Tibial artery (tissue), 4 donors: ENCODE measurements at regions not wholly inside any gene's neighbourhood (a gene's known extent, or its start where the extent isn't known, plus 50 kb on each side); places are given as distances from the start of the nearest gene placed in this dataset.
"Not testable (repeated sequence)": the region's sequence is repeated elsewhere in the genome, so short reads cannot be mapped to it uniquely, and the experiment has no call there.

ENCODE experiments used
- DNase-seq, 2 donors: peaks; one replicate each; pipeline ENCODE4 v3.0.0-alpha.2; 2019
- H3K27ac ChIP-seq, 2 donors: fragments of 200-600 bp; sonication (generic) in 1 of 2; 1 replicate in 1 of 2; 2 replicates in 1 of 2; pipeline ENCODE4 v1.5.1; 2018 to 2019; ENCODE audit warnings: mild to moderate bottlenecking in 1 of 2
- H3K27me3 ChIP-seq, 2 donors: fragments of 200-600 bp; sonication (generic) in 1 of 2; one replicate each; pipeline versions ENCODE4 v1.5.1 to v1.6.0; 2016 to 2019
- H3K36me3 ChIP-seq, 3 donors: fragments of 200-600 bp; sonication (generic) in 2 of 3; one replicate each; pipeline ENCODE4 v1.5.1; 2016 to 2019; ENCODE audit warnings: mild to moderate bottlenecking in 2 of 3
- H3K4me1 ChIP-seq, 4 donors: fragments of 200-600 bp; sonication (generic) in 2 of 4; 1 replicate in 3 of 4; 2 replicates in 1 of 4; pipeline ENCODE4 v1.5.1; 2016 to 2019
- H3K4me3 ChIP-seq, 2 donors: fragments of 200-600 bp; sonication (generic) in 1 of 2; 1 replicate in 1 of 2; 2 replicates in 1 of 2; pipeline ENCODE4 v1.5.1; 2018 to 2019; ENCODE audit warnings: mild to moderate bottlenecking in 2 of 2
- H3K9me3 ChIP-seq, 3 donors: fragments of 200-600 bp; sonication (generic) in 1 of 3; one replicate each; pipeline ENCODE4 v1.5.1; 2016 to 2019
- intact Hi-C: fragments of 100-400 bp; cut with DNase I; formaldehyde crosslinking; loops from one replicate; pipeline ENCODE4 v1.15.0; 2023; ENCODE audit warnings: low total_unique reads
- TF ChIP-seq, protein P1 (sequence below), 2 experiments: fragments of 200-600 bp in 1 of 2; fragments of 450-650 bp in 1 of 2; IDR thresholded peaks; one replicate each; pipeline ENCODE4 v1.5.1; 2017 to 2019; ENCODE audit warnings: antibody characterized with exemption in 2 of 2, mild to moderate bottlenecking in 1 of 2, moderate library complexity in 1 of 2

- Histone ChIP-seq H3K4me3 (no peak overlapping the region), H3K36me3 (no peaks in the 10 kb centered on the region), H3K27ac (no peak overlapping the region), H3K9me3 (peaks cover 0 to 5% (median 0%) of the 10 kb centered on the region in 3 donors), H3K27me3 (peaks cover 0 to 13% of the 10 kb centered on the region in 2 donors), H3K4me1 (no peaks in the 10 kb centered on the region)
- intact Hi-C loops, result no loop called here
- no peak for DNase-seq
- TF ChIP-seq, protein P1, sequence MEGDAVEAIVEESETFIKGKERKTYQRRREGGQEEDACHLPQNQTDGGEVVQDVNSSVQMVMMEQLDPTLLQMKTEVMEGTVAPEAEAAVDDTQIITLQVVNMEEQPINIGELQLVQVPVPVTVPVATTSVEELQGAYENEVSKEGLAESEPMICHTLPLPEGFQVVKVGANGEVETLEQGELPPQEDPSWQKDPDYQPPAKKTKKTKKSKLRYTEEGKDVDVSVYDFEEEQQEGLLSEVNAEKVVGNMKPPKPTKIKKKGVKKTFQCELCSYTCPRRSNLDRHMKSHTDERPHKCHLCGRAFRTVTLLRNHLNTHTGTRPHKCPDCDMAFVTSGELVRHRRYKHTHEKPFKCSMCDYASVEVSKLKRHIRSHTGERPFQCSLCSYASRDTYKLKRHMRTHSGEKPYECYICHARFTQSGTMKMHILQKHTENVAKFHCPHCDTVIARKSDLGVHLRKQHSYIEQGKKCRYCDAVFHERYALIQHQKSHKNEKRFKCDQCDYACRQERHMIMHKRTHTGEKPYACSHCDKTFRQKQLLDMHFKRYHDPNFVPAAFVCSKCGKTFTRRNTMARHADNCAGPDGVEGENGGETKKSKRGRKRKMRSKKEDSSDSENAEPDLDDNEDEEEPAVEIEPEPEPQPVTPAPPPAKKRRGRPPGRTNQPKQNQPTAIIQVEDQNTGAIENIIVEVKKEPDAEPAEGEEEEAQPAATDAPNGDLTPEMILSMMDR (IDR thresholded peaks at IDR 0.05), result no peak
These were observed 1493.5 kb upstream of the DEFB115 start for GRCh38 chr20:29763821-29764511.

DNA sequence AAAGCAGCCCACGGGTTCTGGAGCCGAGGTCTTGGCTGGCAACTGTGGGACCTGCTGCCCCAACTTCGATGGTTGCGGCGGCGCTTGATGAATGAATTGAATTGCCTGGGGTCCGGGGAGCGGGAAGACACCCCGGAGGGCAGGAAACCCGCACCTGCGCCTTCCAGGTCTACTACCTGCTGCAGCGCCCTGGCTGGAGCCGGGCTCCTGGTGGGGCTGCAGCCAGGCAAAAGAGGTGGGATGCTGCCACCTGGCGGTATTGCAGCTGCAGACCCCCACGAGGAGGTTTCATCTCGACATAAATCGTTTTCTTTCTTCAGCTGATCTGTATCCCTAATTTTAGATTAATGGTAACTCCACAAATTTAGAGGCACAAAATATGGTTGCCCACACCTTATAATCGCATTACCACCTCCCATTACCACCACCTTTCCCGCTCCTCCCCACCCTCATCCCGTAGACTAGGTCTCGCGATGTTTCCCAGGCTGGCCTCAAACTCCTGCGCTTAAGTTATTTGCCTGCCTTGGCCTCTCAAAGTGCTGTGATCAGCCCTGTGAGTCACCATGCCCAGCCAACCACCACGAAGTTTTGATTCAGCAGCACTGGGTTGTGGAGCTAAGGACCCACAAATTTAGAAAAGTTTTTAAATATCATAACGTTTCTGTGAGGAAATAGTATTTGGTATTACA is 1492.4 kb upstream of the DEFB115 start:
- DNase-seq, H3K4me1 ChIP-seq, H3K9me3 ChIP-seq, H3K4me3 ChIP-seq, H3K36me3 ChIP-seq, H3K27ac ChIP-seq, intact Hi-C loops: not testable (repeated sequence)
- TF ChIP-seq, protein P1 (IDR thresholded peaks at IDR 0.05), result peak in 1 of 2 experiments; percentile 22
- H3K27me3 ChIP-seq, result peaks cover 0 to 13% of the 10 kb centered on the region in 2 donors

DNA sequence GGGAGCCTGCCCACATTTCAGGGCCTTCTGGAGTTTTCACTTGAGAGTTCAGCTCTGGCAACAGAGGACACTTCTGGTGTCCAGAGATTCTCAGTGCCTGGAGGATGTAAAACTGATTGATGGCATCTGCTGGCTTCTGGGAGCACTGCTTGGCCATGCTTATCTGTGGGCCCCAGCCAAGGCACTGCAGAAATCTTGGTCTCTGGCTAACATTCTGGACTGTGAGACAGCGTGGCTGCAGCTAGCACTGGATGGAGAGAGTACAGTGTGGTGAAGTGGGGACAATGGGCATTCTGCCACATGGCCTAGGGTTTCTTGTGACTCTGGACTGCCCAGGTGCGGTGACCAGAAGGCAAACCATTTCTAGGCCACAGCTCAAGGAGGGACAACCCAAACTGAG is 1479.4 kb upstream of the DEFB115 start:
- H3K4me3 ChIP-seq, H3K4me1 ChIP-seq, H3K36me3 ChIP-seq, DNase-seq, H3K27me3 ChIP-seq, H3K9me3 ChIP-seq, H3K27ac ChIP-seq, intact Hi-C loops: not testable (repeated sequence)

DNA sequence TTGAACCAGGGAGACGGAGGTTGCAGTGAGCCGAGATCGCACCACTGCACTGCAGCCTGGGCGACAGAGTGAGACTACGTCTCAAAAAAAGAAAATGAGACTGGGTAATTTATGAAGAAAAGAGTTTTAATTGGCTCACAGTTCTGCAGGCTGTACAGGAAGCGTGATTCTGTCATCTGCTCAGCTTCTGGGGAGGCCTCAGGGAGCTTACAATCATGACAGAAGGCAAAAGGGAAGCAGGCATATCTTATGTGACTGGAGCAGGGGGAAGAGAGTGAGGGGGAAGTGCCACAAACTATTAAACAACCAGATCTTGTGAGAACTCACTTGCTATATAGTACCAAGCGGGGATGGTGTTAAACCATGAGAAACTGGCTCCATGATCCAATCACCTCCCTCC is 1476.2 kb upstream of the DEFB115 start:
- H3K4me1 ChIP-seq, DNase-seq, H3K36me3 ChIP-seq, H3K4me3 ChIP-seq, H3K27ac ChIP-seq, H3K9me3 ChIP-seq, H3K27me3 ChIP-seq, intact Hi-C loops: not testable (repeated sequence)

DNA sequence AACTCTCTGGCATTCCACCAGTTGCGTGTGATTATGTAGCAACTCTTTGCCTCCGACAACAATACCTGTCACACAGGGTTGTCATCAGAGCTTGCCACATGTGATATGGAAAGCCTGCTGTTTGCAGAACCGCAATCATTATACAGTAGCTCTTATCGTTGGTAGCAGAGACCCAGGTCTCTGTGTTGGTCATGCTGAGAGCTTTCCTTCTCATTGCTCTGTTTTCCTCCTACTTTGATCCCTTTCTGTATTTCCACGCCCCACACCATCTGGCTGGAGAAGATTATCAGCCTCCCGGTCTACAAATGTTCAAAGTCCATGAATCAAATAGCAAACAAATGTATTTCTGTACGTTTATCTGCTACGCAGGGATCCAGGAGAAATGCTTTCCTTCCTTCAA is 1475.6 kb upstream of the DEFB115 start:
- H3K9me3 ChIP-seq, H3K27me3 ChIP-seq, H3K4me1 ChIP-seq, H3K36me3 ChIP-seq, intact Hi-C loops, H3K27ac ChIP-seq, H3K4me3 ChIP-seq, DNase-seq: not testable (repeated sequence)

DNA sequence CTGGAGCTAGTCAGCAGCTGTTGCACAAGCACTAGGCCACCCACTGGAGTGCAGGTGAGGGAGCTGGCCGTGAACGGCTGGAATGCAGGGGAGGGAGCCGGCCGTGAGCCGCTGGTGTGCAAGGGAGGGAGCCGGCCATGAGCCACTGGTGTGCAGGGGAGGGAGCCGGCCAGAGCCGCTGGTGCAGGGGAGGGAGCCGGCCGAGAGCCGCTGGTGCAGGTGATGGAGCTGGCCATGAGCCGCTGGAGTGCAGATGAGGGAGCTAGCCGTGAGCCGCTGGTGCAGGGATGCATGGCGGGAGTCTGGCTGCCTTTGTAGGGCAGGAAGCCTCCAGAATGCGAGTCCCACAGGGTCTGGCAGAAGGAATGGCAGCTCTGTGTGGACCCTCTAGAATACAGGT is 1470.0 kb upstream of the DEFB115 start:
- intact Hi-C loops, H3K36me3 ChIP-seq, H3K9me3 ChIP-seq, H3K27ac ChIP-seq, DNase-seq, H3K4me3 ChIP-seq, H3K27me3 ChIP-seq, H3K4me1 ChIP-seq: not testable (repeated sequence)

DNA sequence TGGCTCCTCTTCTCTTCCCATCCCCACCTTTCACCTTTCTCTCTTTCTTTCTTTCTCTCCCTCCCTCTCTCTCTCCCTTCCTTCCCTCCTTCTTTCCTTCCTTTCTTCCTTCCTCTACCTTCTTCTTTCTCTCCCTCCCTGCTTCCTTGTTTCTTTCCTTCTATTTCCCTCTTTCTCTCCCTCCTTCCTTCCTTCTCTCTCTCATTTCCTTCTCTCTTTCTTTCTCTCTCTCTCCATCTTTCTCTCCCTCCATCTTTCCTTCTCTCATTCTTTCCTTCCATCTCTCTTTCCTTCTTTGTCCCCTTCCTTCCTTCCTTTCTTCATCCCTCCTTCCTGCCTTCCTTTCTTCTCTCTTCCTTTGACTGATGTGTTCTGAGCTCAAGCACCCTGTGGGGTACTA is 1467.0 kb upstream of the DEFB115 start:
- Histone ChIP-seq H3K4me3 (no peak overlapping the region), H3K27me3 (no peaks in the 10 kb centered on the region), H3K9me3 (no peaks in the 10 kb centered on the region), H3K4me1 (no peaks in the 10 kb centered on the region), H3K27ac (no peak overlapping the region), H3K36me3 (no peaks in the 10 kb centered on the region)
- TF ChIP-seq, protein P1 (IDR thresholded peaks at IDR 0.05), result no peak
- intact Hi-C loops, result no loop called here
- DNase-seq, result no peak

DNA sequence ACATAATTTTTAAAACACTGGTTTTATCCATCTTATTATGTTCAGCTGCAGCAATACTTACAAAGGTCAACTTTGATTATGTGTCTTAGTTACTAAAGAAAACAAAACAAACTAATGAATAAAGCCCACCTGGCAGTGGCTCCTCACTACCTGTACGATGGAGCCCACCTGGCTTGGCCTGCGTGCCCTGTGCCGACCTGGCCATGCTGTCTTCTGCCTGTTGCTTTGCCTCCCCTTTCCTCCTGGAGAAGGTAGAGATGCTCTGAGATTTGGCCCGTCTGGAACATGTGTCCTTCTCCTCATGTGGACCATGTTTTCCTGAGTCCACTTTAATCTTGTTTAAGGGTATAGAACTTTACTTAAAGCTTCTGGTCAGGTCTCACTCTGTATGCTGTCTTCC is 1426.0 kb upstream of the DEFB115 start:
- H3K27ac ChIP-seq, H3K4me3 ChIP-seq, H3K36me3 ChIP-seq, H3K4me1 ChIP-seq, H3K9me3 ChIP-seq, H3K27me3 ChIP-seq, DNase-seq, intact Hi-C loops: not testable (repeated sequence)

DNA sequence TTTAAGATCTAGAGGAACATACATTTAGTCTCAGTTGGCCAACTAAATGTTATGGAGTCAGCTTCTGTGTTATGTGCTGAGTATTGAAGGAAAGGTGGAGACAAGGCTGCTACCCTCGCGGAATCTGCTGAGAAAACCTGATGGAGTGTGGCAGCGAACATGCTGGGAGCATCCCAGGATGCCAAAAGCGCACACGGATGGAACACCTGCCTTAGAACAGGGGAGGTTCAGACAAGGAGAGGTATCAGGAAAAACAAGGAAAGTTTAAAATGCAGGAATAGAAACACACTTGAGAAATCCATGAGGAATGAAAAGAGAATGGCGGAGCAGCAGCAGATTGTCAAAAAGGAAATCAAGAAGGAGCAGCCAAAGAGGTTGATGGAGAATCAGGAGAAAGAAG is 1389.5 kb upstream of the DEFB115 start:
- H3K4me3 ChIP-seq, H3K36me3 ChIP-seq, H3K27me3 ChIP-seq, intact Hi-C loops, H3K9me3 ChIP-seq, DNase-seq, H3K27ac ChIP-seq, H3K4me1 ChIP-seq: not testable (repeated sequence)

DNA sequence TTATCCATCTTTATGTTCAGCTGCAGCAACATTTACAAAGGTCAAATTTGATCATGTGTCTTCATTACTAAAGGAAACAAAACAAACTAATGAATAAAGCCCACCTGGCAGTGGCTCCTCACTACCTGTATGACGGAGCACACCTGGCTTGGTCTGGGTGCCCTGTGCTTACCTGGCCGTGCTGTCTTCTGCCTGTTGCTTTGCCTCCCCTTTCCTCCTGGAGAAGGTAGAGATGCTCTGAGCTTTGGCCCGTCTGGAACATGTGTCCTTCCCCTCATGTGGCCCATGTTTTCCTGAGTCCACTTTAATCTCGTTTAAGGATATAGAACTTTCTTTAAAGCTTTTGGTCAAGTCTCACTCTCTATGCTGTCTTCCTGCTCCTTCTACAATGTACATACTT is 1388.8 kb upstream of the DEFB115 start:
- intact Hi-C loops, H3K36me3 ChIP-seq, H3K9me3 ChIP-seq, DNase-seq, H3K4me3 ChIP-seq, H3K27ac ChIP-seq, H3K27me3 ChIP-seq, H3K4me1 ChIP-seq: not testable (repeated sequence)

DNA sequence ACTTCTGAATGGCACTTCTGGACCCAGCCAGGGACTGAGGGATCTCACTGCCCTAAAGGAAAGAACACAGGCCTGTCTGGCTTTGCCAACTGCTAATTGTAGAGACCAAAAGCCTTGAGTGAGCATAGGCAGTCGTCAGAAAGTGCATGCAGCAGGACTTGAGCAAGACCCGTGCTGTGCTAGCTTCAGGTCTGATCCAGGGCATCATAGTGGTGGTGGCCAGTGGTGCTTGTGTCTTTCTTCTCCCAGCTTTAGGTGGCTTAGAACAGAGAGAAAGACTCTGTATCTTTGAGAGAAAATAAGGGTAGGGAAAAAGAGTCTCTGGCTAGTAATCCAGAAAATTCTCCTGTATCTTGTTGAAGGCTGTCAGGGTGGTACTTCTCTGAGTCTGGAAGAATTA is 1385.6 kb upstream of the DEFB115 start:
- peaks cover 0 to 34% (median 6%) of the 10 kb centered on the region in 3 donors for H3K9me3 ChIP-seq
- H3K27me3 ChIP-seq, H3K4me1 ChIP-seq, H3K27ac ChIP-seq, H3K4me3 ChIP-seq, H3K36me3 ChIP-seq, DNase-seq, intact Hi-C loops: not testable (repeated sequence)
